IMR-90 (cell line): ENCODE measurements at regions not wholly inside any gene's neighbourhood (a gene's known extent, or its start where the extent isn't known, plus 50 kb on each side); places are given as distances from the start of the nearest gene placed in this dataset.

Experiments
- ATAC-seq: fragments of 200-7000 bp; cut with Tn5 transposase; 2 replicates; pipeline ENCODE4 v1.9.1; 2020; ENCODE audit warnings: low read depth, mild to moderate bottlenecking, moderate library complexity
- BruUV-seq: library from RNA; stranded (reverse); fragments of 400-500 nt; replicated peaks from 2 replicates; lab custom pipeline; 2021; lab: Mats Ljungman, UMichigan
- CTCF ChIA-PET: fragments of 300-600 bp; formaldehyde crosslinking; extraction: SDS; loops from one replicate; lab custom pipeline; 2021; ENCODE audit warnings: antibody characterized with exemption; lab: Yijun Ruan, JAX
- POLR2A ChIA-PET: fragments of 300-600 bp; sonication (Branson Sonifier 250); formaldehyde crosslinking; loops from one replicate; lab custom pipeline; 2022; ENCODE audit warnings: antibody characterized with exemption; ENCODE audit not compliant: unreplicated experiment; lab: Charles Lee
- DNase-seq: peaks from one replicate; pipeline ENCODE4 v3.0.0; 2013
- H2AFZ ChIP-seq: replicated peaks from 2 replicates; pipeline ENCODE3; 2013; ENCODE audit warnings: low read length, mild to moderate bottlenecking; ENCODE audit not compliant: poor library complexity
- H2AK5ac ChIP-seq: 2 replicates; pipeline ENCODE4 v1.6.1; 2013; ENCODE audit warnings: low read depth, low read length, inconsistent platforms
- H2AK9ac ChIP-seq: replicated peaks from 2 replicates; pipeline ENCODE3; 2013; ENCODE audit warnings: mild to moderate bottlenecking, low read depth, low read length, moderate library complexity; ENCODE audit not compliant: poor library complexity
- H2BK120ac ChIP-seq: 2 replicates; pipeline ENCODE4 v1.6.1; 2013; ENCODE audit warnings: low read depth, low read length, inconsistent platforms
- H2BK15ac ChIP-seq: 3 replicates; pipeline ENCODE4 v1.6.1; 2013; ENCODE audit warnings: low read depth, low read length, inconsistent platforms
- H2BK20ac ChIP-seq: 2 replicates; pipeline ENCODE4 v1.6.1; 2013; ENCODE audit warnings: low read depth, mild to moderate bottlenecking, inconsistent platforms, low read length, moderate library complexity
- H2BK5ac ChIP-seq: 2 replicates; pipeline ENCODE4 v1.6.1; 2013; ENCODE audit warnings: mild to moderate bottlenecking, low read depth, low read length, inconsistent platforms; ENCODE audit not compliant: poor library complexity, severe bottlenecking
- H3K14ac ChIP-seq: replicated peaks from 2 replicates; pipeline ENCODE4 v1.6.1; 2013; ENCODE audit warnings: low read depth, low read length, inconsistent platforms
- H3K18ac ChIP-seq: 2 replicates; pipeline ENCODE4 v1.6.1; 2013; ENCODE audit warnings: low read depth, low read length, control low read depth
- H3K23ac ChIP-seq: 2 replicates; pipeline ENCODE4 v1.6.1; 2013; ENCODE audit warnings: low read depth, low read length, inconsistent platforms
- H3K27ac ChIP-seq: 2 replicates; pipeline ENCODE4 v1.5.1; 2013; ENCODE audit warnings: mild to moderate bottlenecking, control low read depth, low read length; ENCODE audit not compliant: insufficient read depth
- H3K27me3 ChIP-seq: 2 replicates; pipeline ENCODE4 v1.6.1; 2013; ENCODE audit warnings: low read length; ENCODE audit not compliant: control insufficient read depth, insufficient read depth
- H3K36me3 ChIP-seq: 2 replicates; pipeline ENCODE4 v1.6.1; 2013; ENCODE audit warnings: low read length, mixed read lengths; ENCODE audit not compliant: control insufficient read depth, insufficient read depth
- H3K4ac ChIP-seq: 2 replicates; pipeline ENCODE4 v1.6.1; 2013; ENCODE audit warnings: low read depth, low read length, inconsistent platforms
- H3K4me1 ChIP-seq: 2 replicates; pipeline ENCODE4 v1.6.1; 2013; ENCODE audit warnings: low read length, mixed read lengths; ENCODE audit not compliant: control insufficient read depth, insufficient read depth
- H3K4me2 ChIP-seq: 2 replicates; pipeline ENCODE4 v1.6.1; 2013; ENCODE audit warnings: low read depth, mild to moderate bottlenecking, control low read depth, low read length, moderate library complexity
- H3K4me3 ChIP-seq: 2 replicates; pipeline ENCODE4 v1.5.1; 2013; ENCODE audit warnings: low read depth, mild to moderate bottlenecking, control low read depth, low read length, moderate library complexity; ENCODE audit not compliant: insufficient read depth
- H3K56ac ChIP-seq: 2 replicates; pipeline ENCODE4 v1.6.1; 2013; ENCODE audit warnings: low read length, inconsistent platforms; ENCODE audit not compliant: insufficient read depth; ENCODE audit errors: extremely low read depth
- H3K79me1 ChIP-seq, 2 experiments: 2 replicates each; pipeline ENCODE4 v1.6.1; 2013; ENCODE audit warnings: low read length in 2 of 2, inconsistent platforms in 1 of 2, low read depth in 1 of 2
- H3K9ac ChIP-seq: 2 replicates; pipeline ENCODE4 v1.6.1; 2013; ENCODE audit warnings: low read depth, low read length, control low read depth
- H3K9me1 ChIP-seq: 2 replicates; pipeline ENCODE4 v1.6.1; 2013; ENCODE audit warnings: low read length, inconsistent platforms; ENCODE audit not compliant: insufficient read depth
- H3K9me3 ChIP-seq: 2 replicates; pipeline ENCODE4 v1.6.1; 2013; ENCODE audit warnings: low read length; ENCODE audit not compliant: control insufficient read depth, insufficient read depth
- H4K20me1 ChIP-seq: 2 replicates; pipeline ENCODE4 v1.6.1; 2013; ENCODE audit warnings: low read length, inconsistent platforms; ENCODE audit not compliant: insufficient read depth
- H4K5ac ChIP-seq: 2 replicates; pipeline ENCODE4 v1.6.1; 2013; ENCODE audit warnings: mild to moderate bottlenecking, low read depth, low read length, control low read depth
- H4K8ac ChIP-seq, 2 experiments: 2 replicates each; pipeline ENCODE4 v1.6.1; 2013; ENCODE audit warnings: low read depth in 2 of 2, low read length in 2 of 2, control low read depth in 1 of 2, inconsistent platforms in 1 of 2
- H4K91ac ChIP-seq: 2 replicates; pipeline ENCODE4 v1.6.1; 2013; ENCODE audit warnings: low read depth, low read length, inconsistent platforms; ENCODE audit not compliant: insufficient read depth
- SMC3 ChIP-seq: fragments of 150-350 bp; IDR thresholded peaks from 2 replicates; pipeline ENCODE4 v1.6.1; 2016; ENCODE audit warnings: low read depth, mild to moderate bottlenecking, antibody characterized with exemption, low read length, moderate library complexity
- WGBS, 2 experiments: methylation state at CpG; one replicate each; pipeline versions ENCODE4 v1.1.5 to v1.1.7; 2013; ENCODE audit warnings: missing lambda C conversion rate in 2 of 2; ENCODE audit not compliant: insufficient read length in 1 of 2; ENCODE audit errors: extremely low coverage in 2 of 2; 5-methylcytosine and 5-hydroxymethylcytosine counted together
- dilution Hi-C: fragments of 300-500 bp; cut with HindIII; formaldehyde crosslinking; loops from one replicate; pipeline ENCODE4 v1.14.3; 2018; ENCODE audit warnings: low sequenced_read_pairs; ENCODE audit not compliant: unreplicated experiment
- in situ Hi-C: fragments of 300-500 bp; cut with MboI; formaldehyde crosslinking; loops from 3 replicates; pipeline ENCODE4 v1.14.3; 2019; ENCODE audit warnings: low sequenced_read_pairs, inconsistent platforms, mixed read lengths
- intact Hi-C: fragments of 100-400 bp; cut with micrococcal nuclease; formaldehyde crosslinking; loops from 2 replicates; pipeline ENCODE4 v1.10.0; 2022
- TF ChIP-seq, protein P1 (sequence below): fragments of 150-350 bp; IDR thresholded peaks from 2 replicates; pipeline ENCODE4 v1.6.1; 2016; ENCODE audit warnings: low read depth, mild to moderate bottlenecking, low read length, moderate library complexity, borderline replicate concordance
- TF ChIP-seq, protein P2 (sequence below): conservative IDR thresholded peaks from 2 replicates; pipeline ENCODE4 v1.5.1; 2012; ENCODE audit warnings: mild to moderate bottlenecking, low read depth, low read length, improper control_type of control experiment

DNA sequence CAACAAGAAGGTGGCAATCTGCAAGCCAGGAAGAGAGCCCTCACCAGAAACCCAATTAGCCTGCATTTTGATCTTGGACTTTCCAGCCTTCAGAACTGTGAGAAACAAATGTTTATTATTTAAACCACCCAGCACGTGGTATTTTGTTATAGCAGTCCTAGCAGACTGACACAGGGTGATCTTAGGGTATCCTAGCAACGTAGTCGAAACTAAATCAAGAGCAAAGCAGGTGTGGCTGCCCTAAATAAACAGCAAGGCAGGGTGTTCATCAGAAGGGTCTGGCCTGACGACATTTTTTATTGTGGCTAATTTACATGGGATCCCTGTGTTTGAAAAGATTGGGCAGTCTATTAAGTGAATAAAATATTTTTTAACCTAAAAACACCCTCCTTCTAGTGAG lies 198.8 kb downstream of the VEGFC start:
- H3K4me3 ChIP-seq = no peak overlapping the region
- no peak overlapping the region for H2AK5ac ChIP-seq
- no peak overlapping the region for H2BK5ac ChIP-seq
- H4K8ac ChIP-seq = no peak overlapping the region
- H3K18ac ChIP-seq = no peak overlapping the region
- DNase-seq = no peak
- no peak for ATAC-seq
- BruUV-seq = no TSS peak
- H2AK9ac ChIP-seq = no peak overlapping the region
- H4K5ac ChIP-seq = no peak overlapping the region
- in situ Hi-C loops (no loop called here), dilution Hi-C loops (no loop called here), intact Hi-C loops (no loop called here)
- CTCF ChIA-PET = no interaction called here
- H3K4me1 ChIP-seq = no peaks in the 10 kb centered on the region
- H3K4me2 ChIP-seq = no peak overlapping the region
- H4K20me1 ChIP-seq = no peaks in the 10 kb centered on the region
- H3K27ac ChIP-seq = no peak overlapping the region
- no peak overlapping the region for H2BK15ac ChIP-seq
- no peak overlapping the region for H4K91ac ChIP-seq
- H3K9me3 ChIP-seq = peaks cover 7% of the 10 kb centered on the region
- no peak overlapping the region for H3K14ac ChIP-seq
- H3K4ac ChIP-seq = no peak overlapping the region
- H3K36me3 ChIP-seq = no peaks in the 10 kb centered on the region
- H2AFZ ChIP-seq = no peak overlapping the region
- TF ChIP-seq SMC3 = no peak
- TF ChIP-seq, protein P1, sequence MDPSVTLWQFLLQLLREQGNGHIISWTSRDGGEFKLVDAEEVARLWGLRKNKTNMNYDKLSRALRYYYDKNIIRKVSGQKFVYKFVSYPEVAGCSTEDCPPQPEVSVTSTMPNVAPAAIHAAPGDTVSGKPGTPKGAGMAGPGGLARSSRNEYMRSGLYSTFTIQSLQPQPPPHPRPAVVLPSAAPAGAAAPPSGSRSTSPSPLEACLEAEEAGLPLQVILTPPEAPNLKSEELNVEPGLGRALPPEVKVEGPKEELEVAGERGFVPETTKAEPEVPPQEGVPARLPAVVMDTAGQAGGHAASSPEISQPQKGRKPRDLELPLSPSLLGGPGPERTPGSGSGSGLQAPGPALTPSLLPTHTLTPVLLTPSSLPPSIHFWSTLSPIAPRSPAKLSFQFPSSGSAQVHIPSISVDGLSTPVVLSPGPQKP = no peak
- TF ChIP-seq, protein P2, sequence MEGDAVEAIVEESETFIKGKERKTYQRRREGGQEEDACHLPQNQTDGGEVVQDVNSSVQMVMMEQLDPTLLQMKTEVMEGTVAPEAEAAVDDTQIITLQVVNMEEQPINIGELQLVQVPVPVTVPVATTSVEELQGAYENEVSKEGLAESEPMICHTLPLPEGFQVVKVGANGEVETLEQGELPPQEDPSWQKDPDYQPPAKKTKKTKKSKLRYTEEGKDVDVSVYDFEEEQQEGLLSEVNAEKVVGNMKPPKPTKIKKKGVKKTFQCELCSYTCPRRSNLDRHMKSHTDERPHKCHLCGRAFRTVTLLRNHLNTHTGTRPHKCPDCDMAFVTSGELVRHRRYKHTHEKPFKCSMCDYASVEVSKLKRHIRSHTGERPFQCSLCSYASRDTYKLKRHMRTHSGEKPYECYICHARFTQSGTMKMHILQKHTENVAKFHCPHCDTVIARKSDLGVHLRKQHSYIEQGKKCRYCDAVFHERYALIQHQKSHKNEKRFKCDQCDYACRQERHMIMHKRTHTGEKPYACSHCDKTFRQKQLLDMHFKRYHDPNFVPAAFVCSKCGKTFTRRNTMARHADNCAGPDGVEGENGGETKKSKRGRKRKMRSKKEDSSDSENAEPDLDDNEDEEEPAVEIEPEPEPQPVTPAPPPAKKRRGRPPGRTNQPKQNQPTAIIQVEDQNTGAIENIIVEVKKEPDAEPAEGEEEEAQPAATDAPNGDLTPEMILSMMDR = no peak
- H2BK120ac ChIP-seq = no peak overlapping the region
- no peaks in the 10 kb centered on the region for H3K79me1 ChIP-seq
- H3K9me1 ChIP-seq = no peaks in the 10 kb centered on the region
- H2BK20ac ChIP-seq = no peak overlapping the region
- no peak overlapping the region for H3K56ac ChIP-seq
- WGBS, 2 experiments = no CpG with 5 or more reads among the region's 4 CpGs
- POLR2A ChIA-PET = no interaction called here
- H3K27me3 ChIP-seq = no peaks in the 10 kb centered on the region; the same call in 1 of the 2 replicates
- no peak overlapping the region for H3K9ac ChIP-seq
- H3K23ac ChIP-seq = no peak overlapping the region
